HG03460 (cell line): ENCODE measurements at regions not wholly inside any gene's neighbourhood (a gene's known extent, or its start where the extent isn't known, plus 50 kb on each side); places are given as distances from the start of the nearest gene placed in this dataset.

Source experiments
- ATAC-seq: cut with Tn5 transposase; IDR thresholded peaks from one replicate; pipeline ENCODE4 v1.9.1; 2021; ENCODE audit not compliant: unreplicated experiment

DNA sequence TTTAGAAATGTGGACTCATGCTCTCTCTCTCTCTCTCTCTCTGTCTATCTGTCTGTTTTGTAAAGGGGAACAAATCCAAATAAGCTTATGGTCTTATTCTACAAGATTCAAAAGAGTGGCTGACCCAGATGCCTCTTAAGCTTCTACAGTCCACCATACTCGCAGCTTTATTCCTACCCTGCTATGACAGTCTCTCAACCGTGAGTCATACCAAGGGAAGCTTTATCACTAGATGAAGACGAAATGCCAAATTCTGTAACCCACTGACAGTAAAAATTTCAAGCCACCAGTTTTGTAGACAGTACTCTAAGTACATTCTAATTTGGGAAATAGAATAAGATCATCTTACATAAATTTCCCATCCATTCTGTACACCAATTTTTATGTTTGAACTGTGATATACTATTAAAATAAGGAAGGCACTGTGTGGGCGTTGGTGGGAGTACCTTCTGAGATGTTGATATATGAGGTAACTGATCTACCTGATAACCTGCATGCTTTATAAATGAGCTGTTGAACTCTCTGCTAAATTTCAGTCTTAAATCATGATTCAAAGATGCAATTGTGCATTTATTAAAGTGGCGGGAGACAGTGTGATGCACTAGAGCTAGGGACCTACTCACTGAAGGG is 153.2 kb downstream of the KLF6 start:
- ATAC-seq, result no peak

DNA sequence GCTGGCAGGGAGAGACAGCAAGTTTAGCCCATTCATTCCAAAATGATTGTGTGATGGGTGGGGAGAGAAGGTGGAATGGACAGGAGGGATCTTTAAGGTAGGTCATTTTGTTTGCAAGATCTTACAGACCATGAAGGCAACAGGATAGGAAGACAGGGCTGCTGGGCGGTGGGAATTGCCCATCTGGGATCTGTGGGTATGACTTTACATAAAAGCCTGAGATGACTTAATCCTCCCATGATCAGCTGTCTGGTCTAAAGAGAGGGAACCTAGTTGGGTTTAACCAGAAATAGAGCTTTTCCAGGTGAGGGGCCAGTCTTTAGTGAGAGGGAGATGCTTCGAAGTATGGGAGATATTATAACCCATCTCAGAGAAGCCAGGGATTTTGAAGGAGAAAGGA is 153.7 kb downstream of the KLF6 start:
- no peak for ATAC-seq

DNA sequence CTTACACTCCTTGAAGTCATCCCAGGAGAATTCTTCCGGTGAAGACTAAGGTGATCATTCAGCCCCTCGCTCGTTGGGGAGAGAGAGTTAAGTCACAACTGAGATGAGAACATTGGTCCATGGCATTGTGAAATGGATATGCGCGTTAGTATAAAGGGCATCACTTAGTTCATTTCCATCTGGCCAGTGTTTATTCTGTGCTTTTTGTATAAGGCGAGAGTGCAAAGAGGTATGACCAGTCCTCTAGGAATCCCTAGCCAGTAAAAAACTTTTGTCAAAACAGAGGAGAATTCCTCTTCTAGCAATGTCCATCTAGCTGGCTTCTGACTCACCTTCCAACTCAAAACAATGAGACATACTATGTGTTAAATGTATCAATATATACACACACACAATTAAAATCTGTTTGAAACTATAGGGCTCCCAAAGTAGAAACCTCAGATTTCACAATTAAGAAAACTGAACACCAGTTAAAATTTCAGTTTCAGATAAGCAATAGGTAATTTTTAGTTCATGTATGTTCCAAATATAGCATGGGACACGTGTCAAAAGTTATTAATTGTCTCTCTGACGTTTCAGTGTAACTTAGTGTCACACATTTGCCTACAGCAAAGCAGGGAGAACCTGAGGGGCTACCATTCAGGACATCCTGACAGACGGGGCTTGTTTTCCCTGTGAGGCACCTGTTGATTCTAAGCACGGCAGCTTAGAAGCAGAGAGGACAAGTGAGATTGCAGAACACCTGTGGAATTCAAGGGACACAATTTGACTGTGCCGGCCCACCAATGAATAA is 158.9 kb downstream of the KLF6 start:
- ATAC-seq, result peak; percentile 68

DNA sequence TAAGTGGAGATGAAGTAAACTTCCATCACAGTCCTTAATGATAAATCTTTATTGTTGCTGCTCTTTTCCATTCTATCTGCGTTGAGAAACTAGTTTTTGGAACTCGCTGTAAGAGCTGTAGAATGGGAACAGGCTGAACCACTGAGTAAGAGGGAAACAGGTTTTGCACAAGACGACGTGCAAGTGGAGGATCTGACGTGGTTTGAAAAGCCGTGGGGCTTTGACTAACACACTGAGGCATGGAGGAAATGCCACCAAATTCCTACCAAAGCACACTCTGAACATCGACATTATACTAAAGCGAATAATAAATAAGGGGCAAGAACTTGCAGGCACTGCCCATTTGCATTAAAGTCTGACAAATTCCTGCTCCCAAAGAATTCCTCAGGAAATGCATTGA is 160.6 kb downstream of the KLF6 start:
- no peak for ATAC-seq

DNA sequence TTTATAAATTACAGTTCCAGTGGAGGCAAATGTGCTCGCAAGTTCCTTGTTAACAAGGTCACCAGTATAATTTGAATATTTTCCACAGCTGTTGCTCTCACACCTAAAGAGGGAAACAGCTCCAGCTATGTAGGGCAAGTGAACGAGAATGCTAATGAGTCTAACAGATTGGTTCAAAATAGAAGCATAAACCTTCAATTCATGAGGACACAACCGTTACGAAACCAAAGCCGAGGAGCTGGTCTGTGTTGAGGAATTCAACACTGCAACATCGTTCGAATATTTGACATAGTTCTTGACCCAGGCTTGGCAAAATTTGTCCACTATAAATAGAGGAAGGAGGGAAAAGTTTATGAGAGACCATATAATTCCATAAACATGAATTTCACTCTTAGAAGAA is 161.3 kb downstream of the KLF6 start:
- peak; percentile 53 for ATAC-seq

DNA sequence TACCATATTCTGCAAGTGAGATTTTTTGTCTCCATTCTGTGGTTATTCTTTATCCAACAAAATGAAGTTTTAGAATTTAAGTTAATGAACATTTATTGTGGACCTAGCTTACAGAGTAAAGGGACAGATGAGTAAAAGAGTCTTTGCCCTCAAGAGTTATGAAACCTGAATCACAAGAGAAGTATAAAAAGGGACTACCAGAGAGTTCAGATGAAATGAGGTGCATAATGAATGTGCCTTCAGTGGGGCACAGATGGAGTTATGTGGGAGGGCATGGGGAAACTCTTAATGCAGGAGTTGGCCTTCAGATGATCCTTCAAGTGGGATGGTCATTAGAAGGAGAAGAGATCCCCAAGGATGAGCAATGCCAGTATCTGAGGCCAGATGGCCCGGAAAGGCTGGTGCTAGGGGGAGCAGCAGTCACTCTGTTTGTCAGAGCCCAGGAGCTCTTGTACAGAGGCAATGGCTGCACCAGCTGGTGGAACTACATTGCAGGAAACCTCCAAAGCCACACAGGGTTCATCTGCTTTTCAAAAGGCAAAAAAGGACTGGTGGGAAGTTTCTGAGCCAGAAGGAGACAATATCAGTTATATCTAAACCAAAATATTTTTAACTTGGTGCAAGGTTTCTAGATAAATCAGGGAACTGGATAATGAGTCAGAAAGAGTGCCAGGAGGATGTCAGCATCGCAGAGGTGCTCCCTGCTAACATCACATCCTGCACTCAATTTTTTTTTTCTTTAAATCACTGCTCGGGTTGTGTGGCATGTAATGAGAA is 162.0 kb downstream of the KLF6 start:
- no peak for ATAC-seq

DNA sequence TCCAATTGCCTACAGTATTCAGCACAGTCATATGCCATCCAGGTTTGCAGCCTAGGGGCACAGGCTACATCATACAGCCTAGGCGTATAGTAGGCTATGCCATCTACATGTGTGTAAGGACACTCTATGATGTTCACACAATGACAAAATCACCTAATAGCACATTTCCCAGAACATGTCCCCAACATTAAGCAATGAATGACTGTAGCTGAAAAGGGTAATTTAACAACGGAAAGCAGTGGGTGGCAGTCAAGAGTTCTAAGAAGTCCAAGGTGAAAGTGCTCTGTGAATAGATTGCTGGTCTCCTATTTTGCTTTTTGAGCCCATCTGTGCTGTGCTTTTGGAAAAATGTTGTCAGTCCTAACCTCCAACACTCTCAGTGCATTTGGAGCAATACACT is 162.6 kb downstream of the KLF6 start:
- ATAC-seq, result no peak

DNA sequence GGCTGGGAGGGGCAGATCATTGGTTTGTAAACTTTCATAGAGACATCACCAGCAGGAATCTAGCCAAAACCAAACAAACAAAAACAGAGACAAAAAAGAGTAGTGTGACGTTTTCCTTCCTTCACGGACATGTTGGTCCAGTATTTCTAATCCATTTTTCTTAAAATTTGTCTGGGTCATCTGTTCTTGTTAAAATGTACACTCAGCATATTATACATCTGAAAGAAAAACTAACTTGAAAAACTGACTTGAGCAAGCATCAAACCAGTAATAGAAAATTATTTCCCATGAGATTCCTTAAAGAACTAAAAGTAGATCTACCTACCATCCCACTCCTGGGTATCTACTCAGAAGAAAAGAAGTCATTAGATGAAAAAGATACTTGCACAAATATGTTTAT is 164.2 kb downstream of the KLF6 start:
- no peak for ATAC-seq

DNA sequence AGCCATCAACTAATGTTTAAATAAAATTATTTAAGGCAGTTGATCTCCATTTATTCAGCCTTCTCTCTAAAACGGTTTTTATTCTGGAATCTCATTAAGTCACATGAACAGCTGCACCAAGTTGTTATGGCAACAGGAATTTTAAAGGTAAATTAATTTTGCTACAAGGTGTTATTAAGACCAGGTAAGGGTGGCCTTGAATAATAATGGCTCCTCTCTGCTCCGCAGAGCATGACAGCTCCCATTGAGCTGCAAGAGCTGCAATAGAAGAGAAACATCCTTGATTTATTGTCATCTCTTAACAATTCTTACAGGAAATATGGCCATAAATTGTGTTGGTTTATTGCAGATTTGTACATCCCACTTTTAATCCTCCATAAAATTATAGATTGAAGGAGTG is 165.8 kb downstream of the KLF6 start:
- no peak for ATAC-seq

DNA sequence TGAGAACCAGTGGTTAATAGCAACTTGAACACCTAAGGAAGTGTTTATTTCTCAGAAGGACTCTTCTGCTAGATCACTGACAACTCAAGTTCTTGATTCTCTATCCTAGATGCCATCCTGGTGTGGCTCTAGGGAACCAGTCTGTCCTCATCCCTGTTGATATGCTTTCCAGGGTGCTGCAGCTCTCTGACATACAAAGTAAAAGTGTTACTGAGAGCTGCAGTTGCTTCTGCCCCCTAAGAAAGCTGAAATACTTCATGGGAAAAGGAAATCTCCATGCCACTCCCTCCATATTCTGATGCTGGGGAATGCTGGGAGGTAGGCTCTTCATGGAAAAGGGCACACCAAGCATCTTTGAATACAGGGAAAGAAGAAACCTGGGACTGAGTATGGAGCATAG is 168.1 kb downstream of the KLF6 start:
- ATAC-seq, result no peak

DNA sequence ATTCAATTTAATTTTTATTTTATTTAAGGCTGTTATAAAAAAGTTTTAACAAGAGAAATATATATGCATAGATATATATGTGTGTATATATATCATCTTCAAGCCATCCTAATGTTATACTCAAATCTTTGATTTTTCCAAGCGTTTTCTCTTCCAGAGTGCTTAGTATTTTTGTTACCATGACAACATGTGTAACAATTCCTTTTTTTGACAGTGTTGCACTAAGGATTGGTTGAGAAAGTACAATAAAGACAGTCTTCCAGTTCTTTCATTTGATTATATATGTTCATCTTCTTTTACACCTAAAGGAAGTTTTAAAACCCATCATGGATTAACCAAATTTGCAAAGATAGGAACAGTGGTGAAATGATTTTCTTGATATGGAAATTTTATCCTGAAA is 171.7 kb downstream of the KLF6 start:
- ATAC-seq, result no peak

DNA sequence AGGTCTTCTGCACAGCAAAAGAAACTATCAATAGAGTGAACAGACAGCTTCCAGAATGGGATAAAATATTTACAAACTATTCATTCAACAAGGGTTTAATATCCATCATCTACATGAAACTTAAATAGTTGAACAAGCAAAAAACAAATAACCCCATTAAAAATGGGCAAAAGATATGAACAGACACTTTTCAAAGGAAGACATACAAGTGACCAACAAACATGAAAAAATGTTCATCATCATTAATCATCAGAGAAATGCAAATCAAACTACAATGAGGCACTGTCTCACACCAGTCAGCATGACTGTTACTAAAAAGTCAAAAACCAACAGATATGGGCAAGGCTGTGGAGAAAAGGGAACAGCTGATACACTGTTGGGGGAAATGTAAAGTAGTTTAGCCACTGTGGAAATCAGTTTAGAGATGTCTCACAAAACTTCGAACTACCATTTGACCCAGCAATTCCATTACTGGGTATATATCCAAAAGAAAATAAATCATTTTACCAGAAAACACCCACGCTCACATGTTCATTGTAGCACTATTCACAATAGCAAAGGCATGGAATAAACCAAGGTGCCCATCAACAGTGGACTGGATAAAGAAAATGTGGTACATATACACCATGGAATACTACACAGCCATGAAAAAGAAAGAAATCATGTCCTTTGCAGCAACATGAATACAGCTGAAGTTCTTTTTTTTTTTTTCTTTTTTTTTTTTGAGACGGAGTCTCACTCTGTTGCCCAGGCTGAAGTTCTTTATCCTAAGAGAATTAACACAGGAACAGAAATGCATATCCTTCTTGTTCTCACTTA is 172.6 kb downstream of the KLF6 start:
- no peak for ATAC-seq

DNA sequence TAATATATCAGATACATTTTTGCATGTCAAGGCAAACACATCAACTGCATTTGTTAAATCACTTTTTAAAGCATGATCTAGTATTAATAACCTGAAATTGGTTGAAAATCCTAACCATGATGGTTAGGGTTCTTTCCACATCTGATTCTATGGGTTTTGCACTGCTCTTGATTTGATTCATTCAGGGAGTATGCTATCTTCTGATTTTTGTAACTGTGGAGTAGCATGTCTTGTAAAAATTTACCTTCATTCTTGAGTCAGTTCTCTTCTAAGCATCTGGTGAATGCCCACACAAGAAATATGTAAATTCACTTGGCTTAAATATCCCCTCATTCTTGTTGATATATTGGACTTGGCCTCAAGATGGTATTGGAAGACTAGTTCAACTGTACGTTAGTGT is 178.7 kb downstream of the KLF6 start:
- ATAC-seq, result no peak

DNA sequence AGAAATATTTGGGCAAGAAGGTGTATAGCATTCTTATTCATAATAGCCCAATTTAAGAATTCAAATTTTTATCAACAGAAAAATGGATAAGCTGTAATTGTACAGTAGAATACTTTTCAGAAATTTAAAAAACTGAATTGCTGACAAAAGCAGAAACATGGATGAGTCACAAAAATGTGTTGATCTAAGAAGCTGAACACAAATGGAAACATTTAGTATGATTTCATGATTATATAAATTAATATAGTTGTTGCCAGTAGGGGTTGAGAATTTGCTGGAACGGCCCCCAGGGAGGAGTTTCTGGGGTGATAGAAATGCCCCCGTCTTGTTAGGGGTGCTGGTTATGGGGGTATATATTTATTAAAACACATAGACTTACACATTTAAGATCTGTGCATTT is 179.1 kb downstream of the KLF6 start:
- no peak for ATAC-seq

DNA sequence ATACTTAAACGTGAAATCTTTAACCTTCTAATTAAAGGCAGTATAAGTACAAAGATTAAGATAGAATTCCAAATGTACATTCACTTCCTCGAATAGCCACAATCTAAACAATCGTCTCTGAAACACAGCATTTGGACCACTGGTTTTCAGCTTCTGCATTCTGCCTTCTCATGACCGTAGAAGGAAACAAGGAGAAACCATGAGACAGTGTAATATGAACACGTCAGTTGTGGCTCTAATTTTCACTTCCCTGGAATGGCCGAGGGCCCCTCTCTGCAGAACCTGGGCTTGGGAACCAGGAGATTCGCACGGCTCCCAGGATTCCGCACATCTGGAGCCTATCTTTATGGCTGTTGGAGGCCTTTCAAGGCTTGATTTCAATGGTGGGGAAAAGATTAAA is 189.3 kb downstream of the KLF6 start:
- ATAC-seq, result no peak

DNA sequence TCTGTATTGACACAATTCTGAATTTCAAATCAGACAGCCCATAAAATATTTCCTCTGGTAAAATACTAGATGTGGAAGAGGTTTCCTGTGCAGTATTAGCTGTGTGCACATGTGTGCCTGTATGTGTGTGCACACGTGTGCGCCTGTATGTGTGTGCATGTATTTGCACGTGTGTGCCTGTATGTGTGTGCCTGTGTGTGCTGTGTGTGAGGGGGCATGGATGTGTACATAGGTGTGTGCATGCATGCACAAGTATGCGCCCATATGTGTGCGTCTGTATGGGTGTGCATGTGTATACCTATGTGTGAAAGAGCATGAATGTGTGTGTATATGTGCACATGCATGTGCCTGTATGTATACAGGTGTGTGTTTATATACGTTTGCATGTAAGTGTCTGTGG is 191.4 kb downstream of the KLF6 start:
- ATAC-seq, result no peak

DNA sequence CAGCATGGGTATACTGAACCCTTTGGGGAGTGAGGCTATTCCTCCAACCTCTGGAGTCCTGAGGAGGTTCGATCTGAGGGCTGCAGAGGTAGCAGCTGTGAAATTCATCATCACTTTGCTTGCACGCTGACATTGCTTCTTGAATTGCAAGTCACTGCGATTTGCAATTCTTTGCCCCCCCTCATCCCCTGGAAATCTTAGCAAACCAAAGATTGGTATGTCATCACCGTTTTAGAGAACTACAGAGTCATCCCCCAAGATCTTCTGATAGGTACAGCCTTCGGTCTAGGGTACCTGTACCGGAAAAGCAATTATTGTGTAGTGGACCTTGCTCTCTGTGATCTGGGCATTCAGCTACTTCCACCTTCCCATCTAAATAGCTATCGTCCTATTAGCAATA is 192.6 kb downstream of the KLF6 start:
- ATAC-seq, result no peak

DNA sequence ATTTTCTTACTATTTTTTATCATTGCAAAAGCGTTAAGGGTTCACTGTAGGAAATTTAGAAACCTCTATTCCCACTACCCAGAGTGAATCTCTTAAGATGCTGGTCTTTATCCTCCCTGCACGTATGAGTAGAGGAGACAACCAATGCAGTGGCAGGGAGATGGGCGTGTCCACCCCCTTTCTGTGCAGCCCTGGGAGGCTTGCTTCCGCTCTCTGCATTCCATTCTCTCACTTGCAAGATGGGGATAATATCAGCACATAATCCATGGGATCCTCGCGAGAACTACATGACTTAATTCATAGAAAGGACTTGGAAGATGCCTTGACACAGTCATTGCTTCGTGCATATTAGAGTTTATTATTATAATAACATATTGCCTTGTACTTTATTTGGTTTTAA is 196.2 kb downstream of the KLF6 start:
- ATAC-seq, result no peak

DNA sequence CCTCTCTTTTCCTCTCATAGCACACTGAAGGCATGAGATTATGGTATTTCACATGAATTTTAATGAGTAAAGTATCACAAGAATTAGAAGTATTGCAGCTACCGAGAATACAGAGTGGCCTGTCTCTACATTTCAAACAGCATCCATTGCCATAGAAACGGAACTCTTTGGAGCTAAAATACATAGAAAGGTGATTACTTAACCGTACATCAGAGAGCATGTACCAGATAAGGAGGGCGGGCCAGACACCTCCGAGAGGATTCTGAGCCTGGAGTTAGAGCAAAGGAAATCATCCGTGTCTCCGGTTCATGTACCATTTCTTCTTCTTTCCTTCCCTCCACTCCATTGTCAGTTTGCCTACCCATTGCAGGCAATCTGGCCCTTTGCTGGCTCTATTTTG is 196.7 kb downstream of the KLF6 start:
- no peak for ATAC-seq

DNA sequence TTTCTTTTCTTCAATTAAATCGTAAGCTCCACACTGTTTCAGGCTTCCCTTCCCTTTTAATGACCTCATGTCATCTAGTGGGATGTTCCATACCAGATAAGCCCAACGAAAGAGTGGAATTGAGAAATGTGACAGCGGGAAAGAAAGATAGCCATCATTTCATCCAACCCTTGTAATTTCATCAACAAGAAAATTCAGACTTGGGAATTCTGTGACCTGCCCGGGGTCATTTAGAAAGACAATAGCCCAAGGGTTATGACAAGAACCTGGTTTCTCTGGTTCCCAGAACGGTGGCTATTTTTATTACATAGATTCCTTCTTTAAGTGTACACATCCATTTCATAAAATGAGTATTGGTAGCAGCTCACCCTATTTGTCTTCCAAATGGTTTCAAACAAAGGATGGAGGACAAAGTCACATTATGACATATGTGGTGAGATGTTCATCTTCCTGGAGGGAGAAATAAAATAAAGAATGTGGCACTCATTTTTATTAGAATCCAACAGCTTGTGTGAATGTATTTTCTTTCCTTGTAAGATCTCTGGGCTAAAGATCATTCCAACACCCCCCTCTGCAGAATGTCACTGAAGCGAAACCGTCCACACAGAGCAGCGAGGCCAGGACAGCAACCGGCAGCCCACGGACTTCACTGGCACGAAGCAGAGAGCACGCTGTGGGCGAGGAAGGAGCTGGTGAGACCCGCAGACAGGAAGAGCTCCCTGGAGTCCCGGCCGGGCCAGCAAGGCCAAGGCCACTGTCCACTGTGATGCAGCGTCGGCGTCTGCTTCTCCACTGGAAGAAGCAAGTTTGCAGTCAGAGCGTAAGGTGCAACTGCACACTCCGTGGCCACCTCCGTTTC is 199.9 kb downstream of the KLF6 start:
- no peak for ATAC-seq
